ENCODE measurements at regions not wholly inside any gene's neighbourhood (a gene's known extent, or its start where the extent isn't known, plus 50 kb on each side); places are given as distances from the start of the nearest gene placed in this dataset.

DNA sequence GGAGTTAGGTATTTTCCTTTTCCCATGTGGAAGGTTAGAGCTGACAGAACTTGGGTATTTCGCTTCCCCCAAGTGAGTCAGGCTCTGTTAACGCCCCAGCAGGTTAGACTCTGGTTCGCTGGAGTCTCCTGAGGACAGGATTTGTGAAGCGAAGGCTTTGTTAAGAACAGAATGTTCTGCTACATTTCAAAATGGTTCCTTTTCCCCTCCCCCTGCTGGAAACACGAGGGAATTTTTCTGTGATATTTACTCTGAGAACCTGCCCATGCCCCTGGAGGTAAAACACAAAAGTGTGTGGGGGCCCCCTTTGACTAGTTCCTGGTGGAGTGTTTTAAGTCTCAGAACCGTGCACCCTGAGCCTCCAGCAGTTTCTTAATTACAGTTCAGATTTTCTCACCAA lies 731.4 kb upstream of the CITED2 start (continued):
- TF ChIP-seq YY1 (IDR thresholded peaks at IDR 0.05; ENCODE audit: borderline replicate concordance in 1 of 3, control insufficient read depth in 1 of 3, extremely low read depth in 1 of 3, insufficient read depth in 3 of 3, insufficient read length in 1 of 3, insufficient replicate concordance in 2 of 3, low read depth in 1 of 3, low read length in 2 of 3) (peak in 1 of 3 experiments; percentile 87), PHF8 (IDR thresholded peaks at IDR 0.05; ENCODE audit: borderline replicate concordance, low read length) (no peak), TEAD4 (IDR thresholded peaks at IDR 0.05; ENCODE audit: low read length) (peak; percentile 37; the same call in 1 of the 2 replicates), TEAD4 (CRISPR knock-in tag; IDR thresholded peaks at IDR 0.05; ENCODE audit: borderline replicate concordance) (no peak), HNRNPUL1 (IDR thresholded peaks at IDR 0.05; ENCODE audit: low read length) (no peak), SMARCC2 (IDR thresholded peaks at IDR 0.05; ENCODE audit: low read depth) (no peak), TBL1XR1 (IDR thresholded peaks at IDR 0.05; ENCODE audit: low read length in 2 of 2) (no peak)
- TF ChIP-seq, protein P1, sequence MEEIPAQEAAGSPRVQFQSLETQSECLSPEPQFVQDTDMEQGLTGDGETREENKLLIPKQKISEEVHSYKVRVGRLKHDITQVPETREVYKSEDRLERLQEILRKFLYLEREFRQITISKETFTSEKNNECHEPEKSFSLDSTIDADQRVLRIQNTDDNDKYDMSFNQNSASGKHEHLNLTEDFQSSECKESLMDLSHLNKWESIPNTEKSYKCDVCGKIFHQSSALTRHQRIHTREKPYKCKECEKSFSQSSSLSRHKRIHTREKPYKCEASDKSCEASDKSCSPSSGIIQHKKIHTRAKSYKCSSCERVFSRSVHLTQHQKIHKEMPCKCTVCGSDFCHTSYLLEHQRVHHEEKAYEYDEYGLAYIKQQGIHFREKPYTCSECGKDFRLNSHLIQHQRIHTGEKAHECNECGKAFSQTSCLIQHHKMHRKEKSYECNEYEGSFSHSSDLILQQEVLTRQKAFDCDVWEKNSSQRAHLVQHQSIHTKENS (CRISPR knock-in tag; IDR thresholded peaks at IDR 0.05): no peak
- TF ChIP-seq, protein P2, sequence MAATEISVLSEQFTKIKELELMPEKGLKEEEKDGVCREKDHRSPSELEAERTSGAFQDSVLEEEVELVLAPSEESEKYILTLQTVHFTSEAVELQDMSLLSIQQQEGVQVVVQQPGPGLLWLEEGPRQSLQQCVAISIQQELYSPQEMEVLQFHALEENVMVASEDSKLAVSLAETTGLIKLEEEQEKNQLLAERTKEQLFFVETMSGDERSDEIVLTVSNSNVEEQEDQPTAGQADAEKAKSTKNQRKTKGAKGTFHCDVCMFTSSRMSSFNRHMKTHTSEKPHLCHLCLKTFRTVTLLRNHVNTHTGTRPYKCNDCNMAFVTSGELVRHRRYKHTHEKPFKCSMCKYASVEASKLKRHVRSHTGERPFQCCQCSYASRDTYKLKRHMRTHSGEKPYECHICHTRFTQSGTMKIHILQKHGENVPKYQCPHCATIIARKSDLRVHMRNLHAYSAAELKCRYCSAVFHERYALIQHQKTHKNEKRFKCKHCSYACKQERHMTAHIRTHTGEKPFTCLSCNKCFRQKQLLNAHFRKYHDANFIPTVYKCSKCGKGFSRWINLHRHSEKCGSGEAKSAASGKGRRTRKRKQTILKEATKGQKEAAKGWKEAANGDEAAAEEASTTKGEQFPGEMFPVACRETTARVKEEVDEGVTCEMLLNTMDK (IDR thresholded peaks at IDR 0.05; ENCODE audit: borderline replicate concordance, insufficient read depth, low read depth, low read length, poor library complexity, severe bottlenecking): peak; percentile 51

All from K562 (cell line).